Ovary (tissue), 3 donors: ENCODE measurements at regions not wholly inside any gene's neighbourhood (a gene's known extent, or its start where the extent isn't known, plus 50 kb on each side); places are given as distances from the start of the nearest gene placed in this dataset.

Source experiments
- EP300 ChIP-seq: sonication (generic); formaldehyde crosslinking; IDR thresholded peaks from one replicate; pipeline ENCODE4 v1.6.1; 2017; ENCODE audit warnings: antibody characterized with exemption
- POLR2A ChIP-seq: fragments of 450-650 bp; IDR thresholded peaks from one replicate; pipeline ENCODE4 v1.6.1; 2017; ENCODE audit warnings: antibody characterized with exemption, mild to moderate bottlenecking, moderate library complexity
- TF ChIP-seq, protein P1 (sequence below), 3 donors: fragments of 450-650 bp in 2 of 3; fragments of 200-600 bp in 1 of 3; IDR thresholded peaks; one replicate each; pipeline versions ENCODE4 v1.5.1 to v1.8.0; 2016 to 2022; ENCODE audit warnings: antibody characterized with exemption in 3 of 3, mild to moderate bottlenecking in 1 of 3
- donor health status: DM: no; HTN: no; CAD: no.

GRCh38 chr13:104431895-104432294 lies 1365.7 kb upstream of the SLC10A2 start:
- TF ChIP-seq, protein P1, sequence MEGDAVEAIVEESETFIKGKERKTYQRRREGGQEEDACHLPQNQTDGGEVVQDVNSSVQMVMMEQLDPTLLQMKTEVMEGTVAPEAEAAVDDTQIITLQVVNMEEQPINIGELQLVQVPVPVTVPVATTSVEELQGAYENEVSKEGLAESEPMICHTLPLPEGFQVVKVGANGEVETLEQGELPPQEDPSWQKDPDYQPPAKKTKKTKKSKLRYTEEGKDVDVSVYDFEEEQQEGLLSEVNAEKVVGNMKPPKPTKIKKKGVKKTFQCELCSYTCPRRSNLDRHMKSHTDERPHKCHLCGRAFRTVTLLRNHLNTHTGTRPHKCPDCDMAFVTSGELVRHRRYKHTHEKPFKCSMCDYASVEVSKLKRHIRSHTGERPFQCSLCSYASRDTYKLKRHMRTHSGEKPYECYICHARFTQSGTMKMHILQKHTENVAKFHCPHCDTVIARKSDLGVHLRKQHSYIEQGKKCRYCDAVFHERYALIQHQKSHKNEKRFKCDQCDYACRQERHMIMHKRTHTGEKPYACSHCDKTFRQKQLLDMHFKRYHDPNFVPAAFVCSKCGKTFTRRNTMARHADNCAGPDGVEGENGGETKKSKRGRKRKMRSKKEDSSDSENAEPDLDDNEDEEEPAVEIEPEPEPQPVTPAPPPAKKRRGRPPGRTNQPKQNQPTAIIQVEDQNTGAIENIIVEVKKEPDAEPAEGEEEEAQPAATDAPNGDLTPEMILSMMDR (IDR thresholded peaks at IDR 0.05) = no peak
- TF ChIP-seq EP300 (no peak), POLR2A (no peak)
